WTC11 (cell line): ENCODE measurements at regions not wholly inside any gene's neighbourhood (a gene's known extent, or its start where the extent isn't known, plus 50 kb on each side); places are given as distances from the start of the nearest gene placed in this dataset.

Experiments
- ATAC-seq: fragments of 200-7000 bp; cut with Tn5 transposase; 2 replicates; pipeline ENCODE4 v1.10.0; 2021; ENCODE audit warnings: mild to moderate bottlenecking, moderate library complexity
- CTCF ChIA-PET: fragments of 300-600 bp; sonication (Branson Sonifier 250); formaldehyde crosslinking; loops from one replicate; lab custom pipeline; 2021; ENCODE audit warnings: antibody characterized with exemption; lab: Charles Lee
- POLR2A ChIA-PET: fragments of 350-600 bp; sonication (Branson Sonifier 250); formaldehyde crosslinking; loops from one replicate; lab custom pipeline; 2021; ENCODE audit warnings: antibody characterized with exemption; lab: Charles Lee
- DNase-seq: peaks from one replicate; pipeline ENCODE4 v3.0.0; 2021; ENCODE audit warnings: low spot score
- H3K27ac Mint-ChIP-seq: 2 replicates; pipeline ENCODE4 v1.8.0; 2021; ENCODE audit warnings: mixed read lengths
- H3K27me3 Mint-ChIP-seq: 2 replicates; pipeline ENCODE4 v1.8.0; 2021; ENCODE audit warnings: low read depth, mild to moderate bottlenecking, moderate library complexity, mixed read lengths
- H3K36me3 Mint-ChIP-seq: 2 replicates; pipeline ENCODE4 v1.8.0; 2021; ENCODE audit warnings: mixed read lengths
- H3K4me1 Mint-ChIP-seq: 2 replicates; pipeline ENCODE4 v1.8.0; 2022; ENCODE audit warnings: mixed read lengths
- H3K4me3 Mint-ChIP-seq: 2 replicates; pipeline ENCODE4 v1.8.0; 2021; ENCODE audit warnings: mild to moderate bottlenecking, moderate library complexity, mixed read lengths
- H3K9me3 Mint-ChIP-seq: 2 replicates; pipeline ENCODE4 v1.8.0; 2021; ENCODE audit warnings: mixed read lengths
- CTCF ChIP-seq: fragments of 200-600 bp; IDR thresholded peaks from 2 replicates; pipeline ENCODE4 v1.8.0; 2022; ENCODE audit warnings: antibody characterized with exemption
- ELF4 ChIP-seq: sonication (generic); formaldehyde crosslinking; IDR thresholded peaks from 2 replicates; pipeline ENCODE4 v1.8.1; 2022; ENCODE audit warnings: low read depth, mild to moderate bottlenecking, moderate library complexity, missing genetic modification reagents
- ERG ChIP-seq: fragments of 250-450 bp; sonication (Bioruptor Pico); IDR thresholded peaks from 2 replicates; pipeline ENCODE4 v1.8.0; 2021; ENCODE audit warnings: mild to moderate bottlenecking
- FOXJ3 ChIP-seq: sonication (generic); formaldehyde crosslinking; IDR thresholded peaks from 2 replicates; pipeline ENCODE4 v1.9.0; 2021; ENCODE audit warnings: missing genetic modification reagents, mild to moderate bottlenecking, borderline replicate concordance
- FOXP1 ChIP-seq: sonication (generic); formaldehyde crosslinking; IDR thresholded peaks from 2 replicates; pipeline ENCODE4 v1.8.0; 2022; ENCODE audit warnings: missing genetic modification reagents, mild to moderate bottlenecking, moderate library complexity, borderline replicate concordance
- GRHL2 ChIP-seq: fragments of 250-450 bp; sonication (Bioruptor Pico); IDR thresholded peaks from 2 replicates; pipeline ENCODE4 v1.8.0; 2022; ENCODE audit warnings: mild to moderate bottlenecking, moderate library complexity; ENCODE audit not compliant: insufficient replicate concordance, severe bottlenecking
- NFE2L1 ChIP-seq: sonication (generic); formaldehyde crosslinking; IDR thresholded peaks from 2 replicates; pipeline ENCODE4 v1.8.1; 2023; ENCODE audit warnings: missing genetic modification reagents
- NFYB ChIP-seq: sonication (generic); formaldehyde crosslinking; conservative IDR thresholded peaks from 2 replicates; pipeline ENCODE4 v1.8.0; 2022; ENCODE audit warnings: low read depth, missing genetic modification reagents
- ZNF281 ChIP-seq: sonication (generic); formaldehyde crosslinking; IDR thresholded peaks from 2 replicates; pipeline ENCODE4 v1.8.0; 2023; ENCODE audit warnings: mild to moderate bottlenecking, missing genetic modification reagents
- ZNF532 ChIP-seq: fragments of 250-450 bp; sonication (Bioruptor Pico); IDR thresholded peaks from 2 replicates; pipeline ENCODE4 v1.9.0; 2021; ENCODE audit warnings: mild to moderate bottlenecking, borderline replicate concordance

GRCh38 chr5:120251898-120252297 lies 212.2 kb upstream of the PRR16 start:
- TF ChIP-seq ZNF532 (CRISPR knock-in tag), result no peak
- TF ChIP-seq ERG (CRISPR knock-in tag), result no peak
- TF ChIP-seq ELF4 (CRISPR knock-in tag), result no peak
- no peak for TF ChIP-seq FOXJ3 (CRISPR knock-in tag)
- no peaks in the 10 kb centered on the region for H3K27me3 Mint-ChIP-seq
- H3K4me1 Mint-ChIP-seq, result peaks cover 9% of the 10 kb centered on the region
- ATAC-seq (no peak), DNase-seq (no peak)
- H3K4me3 Mint-ChIP-seq, result no peak overlapping the region
- H3K9me3 Mint-ChIP-seq, result no peaks in the 10 kb centered on the region
- no peaks in the 10 kb centered on the region for H3K36me3 Mint-ChIP-seq
- CTCF ChIA-PET, result no interaction called here
- POLR2A ChIA-PET, result no interaction called here
- H3K27ac Mint-ChIP-seq, result no peak overlapping the region

GRCh38 chr5:120252839-120253238 lies 211.3 kb upstream of the PRR16 start:
- H3K4me1 Mint-ChIP-seq, result peaks cover 9% of the 10 kb centered on the region
- no peaks in the 10 kb centered on the region for H3K36me3 Mint-ChIP-seq
- H3K27ac Mint-ChIP-seq, result no peak overlapping the region
- POLR2A ChIA-PET, result no interaction called here
- H3K9me3 Mint-ChIP-seq, result no peaks in the 10 kb centered on the region
- CTCF ChIA-PET, result no interaction called here
- H3K27me3 Mint-ChIP-seq, result no peaks in the 10 kb centered on the region
- no peak for TF ChIP-seq GRHL2 (CRISPR knock-in tag)
- ATAC-seq (no peak), DNase-seq (no peak)
- no peak overlapping the region for H3K4me3 Mint-ChIP-seq

GRCh38 chr5:120254385-120254784 lies 209.7 kb upstream of the PRR16 start:
- Mint-ChIP-seq H3K27ac (no peak overlapping the region), H3K36me3 (no peaks in the 10 kb centered on the region), H3K9me3 (no peaks in the 10 kb centered on the region), H3K27me3 (no peaks in the 10 kb centered on the region)
- POLR2A ChIA-PET, result no interaction called here
- no peak for DNase-seq
- TF ChIP-seq FOXP1 (CRISPR knock-in tag) (no peak), ERG (CRISPR knock-in tag) (no peak), ZNF532 (CRISPR knock-in tag) (no peak), NFE2L1 (CRISPR knock-in tag) (no peak), NFYB (CRISPR knock-in tag) (no peak), CTCF (no peak), ZNF281 (no peak)
- TF ChIP-seq, all 79 proteins: peak for 0
- peak; percentile 36; the same call in 1 of the 2 replicates for ATAC-seq
- no peak overlapping the region for H3K4me3 Mint-ChIP-seq
- CTCF ChIA-PET, result no interaction called here
- peaks cover 9% of the 10 kb centered on the region for H3K4me1 Mint-ChIP-seq
